IMR-90 (cell line): ENCODE measurements at regions not wholly inside any gene's neighbourhood (a gene's known extent, or its start where the extent isn't known, plus 50 kb on each side); places are given as distances from the start of the nearest gene placed in this dataset.

Experiments used
- BHLHE40 ChIP-seq: fragments of 150-350 bp; IDR thresholded peaks from 2 replicates; pipeline ENCODE4 v1.6.1; 2016; ENCODE audit warnings: mild to moderate bottlenecking, low read depth, low read length
- FOS ChIP-seq: fragments of 150-350 bp; IDR thresholded peaks from 2 replicates; pipeline ENCODE4 v1.6.1; 2016; ENCODE audit warnings: low read depth, low read length
- MAZ ChIP-seq: IDR thresholded peaks from 2 replicates; pipeline ENCODE4 v1.6.1; 2012; ENCODE audit warnings: low read depth, mild to moderate bottlenecking, low read length, improper control_type of control experiment, moderate library complexity, borderline replicate concordance
- MXI1 ChIP-seq: IDR thresholded peaks from 2 replicates; pipeline ENCODE4 v1.6.1; 2012; ENCODE audit warnings: low read depth, mild to moderate bottlenecking, low read length, moderate library complexity, borderline replicate concordance
- TF ChIP-seq, protein P1 (sequence below): conservative IDR thresholded peaks from 2 replicates; pipeline ENCODE4 v1.5.1; 2012; ENCODE audit warnings: mild to moderate bottlenecking, low read depth, low read length, improper control_type of control experiment

DNA sequence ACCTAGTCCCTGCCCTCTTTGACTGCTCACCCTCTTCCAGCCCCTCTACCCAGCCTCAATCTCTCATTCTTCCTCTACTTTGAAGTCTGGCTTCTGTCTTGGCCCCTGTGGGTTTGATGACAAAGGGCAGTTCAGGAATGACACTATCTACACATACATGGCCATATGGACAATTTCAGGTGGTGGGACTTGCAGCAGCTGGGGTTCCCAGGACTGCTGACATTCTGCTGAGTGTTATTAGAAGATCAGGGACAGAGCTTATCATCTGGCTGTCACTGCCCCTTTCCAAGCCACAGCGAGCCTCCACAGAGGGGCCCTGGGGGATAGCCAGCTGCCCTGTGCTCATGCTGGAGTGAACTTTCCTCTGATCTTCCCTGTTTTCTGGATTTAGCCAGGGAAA lies 97.4 kb upstream of the IPO9 start:
- TF ChIP-seq, protein P1, sequence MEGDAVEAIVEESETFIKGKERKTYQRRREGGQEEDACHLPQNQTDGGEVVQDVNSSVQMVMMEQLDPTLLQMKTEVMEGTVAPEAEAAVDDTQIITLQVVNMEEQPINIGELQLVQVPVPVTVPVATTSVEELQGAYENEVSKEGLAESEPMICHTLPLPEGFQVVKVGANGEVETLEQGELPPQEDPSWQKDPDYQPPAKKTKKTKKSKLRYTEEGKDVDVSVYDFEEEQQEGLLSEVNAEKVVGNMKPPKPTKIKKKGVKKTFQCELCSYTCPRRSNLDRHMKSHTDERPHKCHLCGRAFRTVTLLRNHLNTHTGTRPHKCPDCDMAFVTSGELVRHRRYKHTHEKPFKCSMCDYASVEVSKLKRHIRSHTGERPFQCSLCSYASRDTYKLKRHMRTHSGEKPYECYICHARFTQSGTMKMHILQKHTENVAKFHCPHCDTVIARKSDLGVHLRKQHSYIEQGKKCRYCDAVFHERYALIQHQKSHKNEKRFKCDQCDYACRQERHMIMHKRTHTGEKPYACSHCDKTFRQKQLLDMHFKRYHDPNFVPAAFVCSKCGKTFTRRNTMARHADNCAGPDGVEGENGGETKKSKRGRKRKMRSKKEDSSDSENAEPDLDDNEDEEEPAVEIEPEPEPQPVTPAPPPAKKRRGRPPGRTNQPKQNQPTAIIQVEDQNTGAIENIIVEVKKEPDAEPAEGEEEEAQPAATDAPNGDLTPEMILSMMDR, result no peak
- TF ChIP-seq MXI1, result no peak
- TF ChIP-seq FOS, result no peak
- TF ChIP-seq MAZ, result no peak
- TF ChIP-seq BHLHE40, result no peak
